Neural cell (in vitro differentiated cells): ENCODE measurements at regions not wholly inside any gene's neighbourhood (a gene's known extent, or its start where the extent isn't known, plus 50 kb on each side); places are given as distances from the start of the nearest gene placed in this dataset.

ENCODE experiments used
- H2AFZ ChIP-seq: fragments of 200-600, 300-800 bp; sonication (generic), shearing (Covaris generic); 2 replicates; pipeline ENCODE4 v1.6.0; 2014; ENCODE audit warnings: low read depth, mild to moderate bottlenecking, antibody characterized with exemption, low read length, moderate library complexity
- H3F3A ChIP-seq: fragments of 200-600 bp; shearing (Covaris generic); 2 replicates; pipeline ENCODE4 v1.6.1; 2016; ENCODE audit warnings: mild to moderate bottlenecking, moderate library complexity, mixed read lengths, antibody characterized with exemption, low read length; ENCODE audit not compliant: insufficient read depth, poor library complexity, severe bottlenecking
- H3K27ac ChIP-seq: fragments of 200-600, 300-800 bp; sonication (generic), shearing (Covaris generic); 2 replicates; pipeline ENCODE4 v1.5.1; 2014; ENCODE audit warnings: mild to moderate bottlenecking, low read length, moderate library complexity
- H3K27me3 ChIP-seq: fragments of 300-800, 200-600 bp; sonication (generic), shearing (Covaris generic); 2 replicates; pipeline ENCODE4 v1.6.0; 2014; ENCODE audit warnings: mild to moderate bottlenecking, low read depth, low read length, moderate library complexity; ENCODE audit not compliant: insufficient read depth
- H3K36me3 ChIP-seq: fragments of 300-800, 200-600 bp; sonication (generic), shearing (Covaris generic); 2 replicates; pipeline ENCODE4 v1.5.1; 2014; ENCODE audit warnings: mild to moderate bottlenecking, antibody characterized with exemption, low read length, moderate library complexity; ENCODE audit not compliant: insufficient read depth
- H3K4me2 ChIP-seq: fragments of 300-800, 200-600 bp; sonication (generic), shearing (Covaris generic); 2 replicates; pipeline ENCODE4 v1.6.0; 2014; ENCODE audit warnings: mild to moderate bottlenecking, low read length
- H3K4me3 ChIP-seq: fragments of 300-800, 200-600 bp; sonication (generic), shearing (Covaris generic); 2 replicates; pipeline ENCODE4 v1.5.1; 2014; ENCODE audit warnings: mild to moderate bottlenecking, low read length, moderate library complexity
- H3K79me2 ChIP-seq: fragments of 200-600 bp; shearing (Covaris generic); replicated peaks from 2 replicates; pipeline ENCODE4 v1.6.0; 2014; ENCODE audit warnings: mild to moderate bottlenecking, low read length, moderate library complexity; ENCODE audit not compliant: insufficient read depth
- H3K9ac ChIP-seq: fragments of 300-800, 200-600 bp; sonication (generic), shearing (Covaris generic); 2 replicates; pipeline ENCODE4 v1.6.1; 2016; ENCODE audit warnings: mild to moderate bottlenecking, low read length, mixed read lengths
- H3K9me2 ChIP-seq: fragments of 200-600 bp; shearing (Covaris generic); 2 replicates; pipeline ENCODE4 v1.6.1; 2016; ENCODE audit warnings: mild to moderate bottlenecking, low read length, mixed read lengths; ENCODE audit not compliant: insufficient read depth
- H3K9me3 ChIP-seq: fragments of 200-600, 300-800 bp; sonication (generic), shearing (Covaris generic); 2 replicates; pipeline ENCODE4 v1.6.1; 2016; ENCODE audit warnings: mild to moderate bottlenecking, mixed run types, low read length, moderate library complexity, mixed read lengths
- H4K20me1 ChIP-seq: fragments of 200-600 bp; shearing (Covaris generic); 2 replicates; pipeline ENCODE4 v1.6.1; 2016; ENCODE audit warnings: mild to moderate bottlenecking, mixed run types; ENCODE audit not compliant: insufficient read depth
- CTCF ChIP-seq: fragments of 450-650 bp; IDR thresholded peaks from 2 replicates; pipeline ENCODE4 v1.5.1; 2014; ENCODE audit warnings: antibody characterized with exemption, mild to moderate bottlenecking, moderate library complexity; ENCODE audit not compliant: poor library complexity, severe bottlenecking
- EP300 ChIP-seq: fragments of 450-650 bp; conservative IDR thresholded peaks from 2 replicates; pipeline ENCODE4 v1.6.1; 2014; ENCODE audit warnings: antibody characterized with exemption, mild to moderate bottlenecking, moderate library complexity; ENCODE audit not compliant: poor library complexity, severe bottlenecking
- EZH2 ChIP-seq: fragments of 200-600, 300-800 bp; shearing (Covaris generic), sonication (generic); IDR thresholded peaks from 2 replicates; pipeline ENCODE4 v1.6.1; 2014; ENCODE audit warnings: antibody characterized with exemption, low read length, borderline replicate concordance, mild to moderate bottlenecking; ENCODE audit not compliant: insufficient read depth, poor library complexity, severe bottlenecking
- MXI1 ChIP-seq: fragments of 450-650 bp; conservative IDR thresholded peaks from 2 replicates; pipeline ENCODE4 v1.6.1; 2014; ENCODE audit warnings: antibody characterized with exemption, mild to moderate bottlenecking; ENCODE audit not compliant: poor library complexity, severe bottlenecking
- POLR2AphosphoS5 ChIP-seq: IDR thresholded peaks from 2 replicates; pipeline ENCODE4 v1.6.1; 2012
- RAD21 ChIP-seq: fragments of 450-650 bp; conservative IDR thresholded peaks from 2 replicates; pipeline ENCODE4 v1.6.1; 2014; ENCODE audit warnings: antibody characterized with exemption, mild to moderate bottlenecking, moderate library complexity
- REST ChIP-seq: IDR thresholded peaks from 2 replicates; pipeline ENCODE4 v1.6.1; 2012; ENCODE audit warnings: borderline replicate concordance
- SMC3 ChIP-seq: fragments of 450-650 bp; conservative IDR thresholded peaks from 2 replicates; pipeline ENCODE4 v1.6.1; 2014; ENCODE audit warnings: antibody characterized with exemption, mild to moderate bottlenecking, moderate library complexity; ENCODE audit not compliant: poor library complexity
- TAF1 ChIP-seq: IDR thresholded peaks from 2 replicates; pipeline ENCODE4 v1.6.1; 2012; ENCODE audit warnings: low read depth

- Histone ChIP-seq H3K27ac (no peak overlapping the region), H3K79me2 (no peaks in the 10 kb centered on the region), H3K9ac (no peak overlapping the region), H3K4me2 (no peak overlapping the region), H3K9me3 (no peaks in the 10 kb centered on the region), H3K9me2 (no peaks in the 10 kb centered on the region), H2AFZ (no peak overlapping the region), H3K4me3 (no peak overlapping the region), H3K36me3 (no peaks in the 10 kb centered on the region), H4K20me1 (no peaks in the 10 kb centered on the region), H3K27me3 (no peaks in the 10 kb centered on the region), H3F3A (no peaks in the 10 kb centered on the region)
- TF ChIP-seq EP300, result no peak
- no peak for TF ChIP-seq CTCF
- no peak for TF ChIP-seq MXI1
- no peak for TF ChIP-seq SMC3
- no peak for TF ChIP-seq POLR2AphosphoS5
These were observed 372.4 kb upstream of the SLC7A11 start for GRCh38 chr4:138614398-138615142.

- Histone ChIP-seq H3K4me3 (no peak overlapping the region), H3K79me2 (no peaks in the 10 kb centered on the region), H3K9ac (no peak overlapping the region), H3K4me2 (no peak overlapping the region), H3F3A (no peaks in the 10 kb centered on the region), H2AFZ (no peak overlapping the region), H3K27me3 (no peaks in the 10 kb centered on the region), H3K9me2 (no peaks in the 10 kb centered on the region), H4K20me1 (no peaks in the 10 kb centered on the region), H3K36me3 (no peaks in the 10 kb centered on the region), H3K9me3 (no peaks in the 10 kb centered on the region), H3K27ac (no peak overlapping the region)
- TF ChIP-seq TAF1, result no peak
- no peak for TF ChIP-seq EZH2
- TF ChIP-seq EP300, result no peak
- no peak for TF ChIP-seq POLR2AphosphoS5
- no peak for TF ChIP-seq SMC3
- TF ChIP-seq REST, result no peak
- TF ChIP-seq RAD21, result no peak
- no peak for TF ChIP-seq MXI1
- no peak for TF ChIP-seq CTCF
These were observed 370.3 kb upstream of the SLC7A11 start for GRCh38 chr4:138612428-138612827.
